ENCODE measurements at regions not wholly inside any gene's neighbourhood (a gene's known extent, or its start where the extent isn't known, plus 50 kb on each side); places are given as distances from the start of the nearest gene placed in this dataset.

- Histone ChIP-seq H3K4me2 (no peak overlapping the region), H3F3A (replicated peaks; ENCODE audit: low read depth) (no peaks in the 10 kb centered on the region), H3K9me2 (ENCODE audit: insufficient read depth) (peaks cover 2% of the 10 kb centered on the region; the same call in 1 of the 2 replicates), H3K79me2 (replicated peaks; ENCODE audit: insufficient read depth) (no peaks in the 10 kb centered on the region), H3K4me1 (ENCODE audit: insufficient read depth) (no peaks in the 10 kb centered on the region), H3K36me3 (ENCODE audit: insufficient read depth) (no peaks in the 10 kb centered on the region), H3K27ac (ENCODE audit: low read depth) (no peak overlapping the region), H2AFZ (no peak overlapping the region), H3K4me3 (no peak overlapping the region), H4K20me1 (replicated peaks; ENCODE audit: insufficient read depth) (no peaks in the 10 kb centered on the region), H3K27me3 (ENCODE audit: insufficient read depth) (no peaks in the 10 kb centered on the region)
- TF ChIP-seq CREB1 (CRISPR knock-in tag; IDR thresholded peaks at IDR 0.05; ENCODE audit: low read depth) (no peak), EZH2phosphoT487 (IDR thresholded peaks at IDR 0.05; ENCODE audit: unreplicated experiment) (no peak), NANOG (IDR thresholded peaks at IDR 0.05; ENCODE audit: borderline replicate concordance) (no peak), REST (IDR thresholded peaks at IDR 0.05; ENCODE audit: unreplicated experiment) (no peak)
- H3K27me3 Mint-ChIP-seq (ENCODE audit: insufficient read depth, low read depth, poor library complexity), result peaks cover 3% of the 10 kb centered on the region
- H3K36me3 Mint-ChIP-seq (ENCODE audit: low read depth), result no peaks in the 10 kb centered on the region
- DNase-seq (ENCODE audit: low spot score) (no peak), ATAC-seq (no peak)
- H3K4me3 Mint-ChIP-seq, result no peak overlapping the region
- H3K4me1 Mint-ChIP-seq, result no peaks in the 10 kb centered on the region
- H3K9me3 Mint-ChIP-seq, result no peaks in the 10 kb centered on the region; the same call in 2 of the 3 replicates
- H3K27ac Mint-ChIP-seq, result no peak overlapping the region
Observed at GRCh38 chr1:103367186-103367585, 158.3 kb upstream of the RNPC3 start.

- H3K36me3 ChIP-seq (ENCODE audit: insufficient read depth), result no peaks in the 10 kb centered on the region
- ATAC-seq, result no peak
- Mint-ChIP-seq H3K4me1 (no peaks in the 10 kb centered on the region), H3K4me3 (no peak overlapping the region), H3K27ac (no peak overlapping the region), H3K36me3 (ENCODE audit: low read depth) (no peaks in the 10 kb centered on the region), H3K27me3 (ENCODE audit: insufficient read depth, low read depth, poor library complexity) (peaks cover 3% of the 10 kb centered on the region), H3K9me3 (no peaks in the 10 kb centered on the region; the same call in 2 of the 3 replicates)
- no peak for DNase-seq (ENCODE audit: low spot score)
- no peaks in the 10 kb centered on the region for H3K79me2 ChIP-seq (replicated peaks; ENCODE audit: insufficient read depth)
- no peak overlapping the region for H3K27ac ChIP-seq (ENCODE audit: low read depth)
- H4K20me1 ChIP-seq (replicated peaks; ENCODE audit: insufficient read depth), result no peaks in the 10 kb centered on the region
- no peak overlapping the region for H2AFZ ChIP-seq
- no peak overlapping the region for H3K4me2 ChIP-seq
- no peaks in the 10 kb centered on the region for H3K9me2 ChIP-seq (ENCODE audit: insufficient read depth)
- TF ChIP-seq ZNF462 (CRISPR knock-in tag; IDR thresholded peaks at IDR 0.05) (no peak), ETS1 (IDR thresholded peaks at IDR 0.05) (no peak), NANOG (IDR thresholded peaks at IDR 0.05; ENCODE audit: borderline replicate concordance) (no peak)
- H3K27me3 ChIP-seq (ENCODE audit: insufficient read depth), result no peaks in the 10 kb centered on the region
- no peak overlapping the region for H3K4me3 ChIP-seq
- H3K4me1 ChIP-seq (ENCODE audit: insufficient read depth), result no peaks in the 10 kb centered on the region
- H3F3A ChIP-seq (replicated peaks; ENCODE audit: low read depth), result no peaks in the 10 kb centered on the region
Observed at GRCh38 chr1:103365860-103366569, 159.5 kb upstream of the RNPC3 start.
